ENCODE measurements at regions not wholly inside any gene's neighbourhood (a gene's known extent, or its start where the extent isn't known, plus 50 kb on each side); places are given as distances from the start of the nearest gene placed in this dataset.

- H3K4me1 ChIP-seq (replicated peaks) = no peaks in the 10 kb centered on the region
- H3K9me3 ChIP-seq = no peaks in the 10 kb centered on the region
- intact Hi-C loops (cut with DNase I) = no loop called here
- TF ChIP-seq CTCF (IDR thresholded peaks at IDR 0.05) = no peak
- no peak for TF ChIP-seq POLR2AphosphoS5 (IDR thresholded peaks at IDR 0.05)
- no peak for TF ChIP-seq POLR2A (IDR thresholded peaks at IDR 0.05)
- H3K4me3 ChIP-seq = no peak overlapping the region
- 64% methylated on average over 10 of the region's 10 CpGs for WGBS
- H3K27me3 ChIP-seq (replicated peaks; ENCODE audit: insufficient read depth) = peaks cover 4% of the 10 kb centered on the region
- DNase-seq (ENCODE audit: low spot score) = no peak
- no peak overlapping the region for H3K27ac ChIP-seq
- H3K36me3 ChIP-seq = no peaks in the 10 kb centered on the region
Measured at GRCh38 chr17:34442387-34443111, 79.5 kb upstream of the CCL1 start.

- Histone ChIP-seq H3K27me3 (replicated peaks; ENCODE audit: insufficient read depth) (no peaks in the 10 kb centered on the region), H3K27ac (no peak overlapping the region), H3K4me3 (no peak overlapping the region), H3K36me3 (no peaks in the 10 kb centered on the region), H3K9me3 (no peaks in the 10 kb centered on the region), H3K4me1 (replicated peaks) (no peaks in the 10 kb centered on the region)
- intact Hi-C loops (cut with DNase I) = no loop called here
- DNase-seq (ENCODE audit: low spot score) = no peak
- 81% methylated on average over 8 of the region's 8 CpGs for WGBS
- no peak for TF ChIP-seq CTCF (IDR thresholded peaks at IDR 0.05)
- TF ChIP-seq POLR2A (IDR thresholded peaks at IDR 0.05) = no peak
Measured at GRCh38 chr17:34437188-34437587, 74.2 kb upstream of the CCL1 start.

GRCh38 chr17:34436607-34437006 is 73.6 kb upstream of the CCL1 start:
- no peaks in the 10 kb centered on the region for H3K9me3 ChIP-seq
- 70% methylated on average over 2 of the region's 2 CpGs for WGBS
- DNase-seq (ENCODE audit: low spot score) = no peak
- TF ChIP-seq POLR2AphosphoS5 (IDR thresholded peaks at IDR 0.05) (no peak), CTCF (IDR thresholded peaks at IDR 0.05) (no peak), POLR2A (IDR thresholded peaks at IDR 0.05) (no peak)
- H3K27me3 ChIP-seq (replicated peaks; ENCODE audit: insufficient read depth) = no peaks in the 10 kb centered on the region
- H3K27ac ChIP-seq = no peak overlapping the region
- H3K4me3 ChIP-seq = no peak overlapping the region
- H3K4me1 ChIP-seq (replicated peaks) = no peaks in the 10 kb centered on the region
- no peaks in the 10 kb centered on the region for H3K36me3 ChIP-seq
- intact Hi-C loops (cut with DNase I) = no loop called here

GRCh38 chr17:34435182-34435928 is 72.3 kb upstream of the CCL1 start:
- TF ChIP-seq POLR2AphosphoS5 (IDR thresholded peaks at IDR 0.05) (no peak), CTCF (IDR thresholded peaks at IDR 0.05) (no peak), POLR2A (IDR thresholded peaks at IDR 0.05) (no peak)
- Histone ChIP-seq H3K4me1 (replicated peaks) (no peaks in the 10 kb centered on the region), H3K9me3 (no peaks in the 10 kb centered on the region), H3K27ac (no peak overlapping the region), H3K4me3 (no peak overlapping the region), H3K36me3 (no peaks in the 10 kb centered on the region), H3K27me3 (replicated peaks; ENCODE audit: insufficient read depth) (no peaks in the 10 kb centered on the region)
- 49% methylated on average over 6 of the region's 6 CpGs for WGBS
- intact Hi-C loops (cut with DNase I) = no loop called here
- DNase-seq (ENCODE audit: low spot score) = no peak

GRCh38 chr17:34434052-34434451 is 71.0 kb upstream of the CCL1 start:
- 50% methylated on average over 4 of the region's 4 CpGs for WGBS
- Histone ChIP-seq H3K27ac (no peak overlapping the region), H3K4me1 (replicated peaks) (no peaks in the 10 kb centered on the region), H3K9me3 (no peaks in the 10 kb centered on the region), H3K36me3 (no peaks in the 10 kb centered on the region), H3K4me3 (no peak overlapping the region), H3K27me3 (replicated peaks; ENCODE audit: insufficient read depth) (no peaks in the 10 kb centered on the region)
- TF ChIP-seq POLR2A (IDR thresholded peaks at IDR 0.05) = no peak
- no peak for TF ChIP-seq POLR2AphosphoS5 (IDR thresholded peaks at IDR 0.05)
- TF ChIP-seq CTCF (IDR thresholded peaks at IDR 0.05) = no peak
- intact Hi-C loops (cut with DNase I) = no loop called here
- no peak for DNase-seq (ENCODE audit: low spot score)

Measured in prostate gland (tissue), 2 donors.